Keratinocyte (primary cell): ENCODE measurements at regions not wholly inside any gene's neighbourhood (a gene's known extent, or its start where the extent isn't known, plus 50 kb on each side); places are given as distances from the start of the nearest gene placed in this dataset.

Experiments
- DNase-seq: peaks from one replicate; pipeline ENCODE4 v3.0.0-alpha.2; 2011; ENCODE audit warnings: low read depth, missing footprints, low spot score
- FAIRE-seq: peaks from 2 replicates; lab custom pipeline; 2011; peaks lifted over from hg19 to GRCh38; lab: Jason Lieb, UNC
- H2AFZ ChIP-seq: 2 replicates; pipeline ENCODE4 v1.6.0; 2012; ENCODE audit warnings: low read length, control low read depth, inconsistent platforms; ENCODE audit not compliant: control insufficient read depth
- H3K27ac ChIP-seq: 2 replicates; pipeline ENCODE4 v1.5.1; 2011; ENCODE audit warnings: low read length; ENCODE audit not compliant: control insufficient read depth, insufficient read depth
- H3K27me3 ChIP-seq: 3 replicates; pipeline ENCODE4 v1.6.0; 2011; ENCODE audit warnings: low read length; ENCODE audit not compliant: control insufficient read depth, insufficient read depth; ENCODE audit errors: extremely low read depth
- H3K36me3 ChIP-seq, 2 experiments: 2 replicates in 1 of 2; 3 replicates in 1 of 2; pipeline ENCODE4 v1.5.1; 2011; ENCODE audit warnings: low read length in 2 of 2, mild to moderate bottlenecking in 1 of 2; ENCODE audit not compliant: control insufficient read depth in 2 of 2, insufficient read depth in 2 of 2; ENCODE audit errors: extremely low read depth in 1 of 2
- H3K4me1 ChIP-seq: 3 replicates; pipeline ENCODE4 v1.5.1; 2011; ENCODE audit warnings: low read length; ENCODE audit not compliant: control insufficient read depth, insufficient read depth; ENCODE audit errors: extremely low read depth
- H3K4me2 ChIP-seq: 3 replicates; pipeline ENCODE4 v1.6.0; 2011; ENCODE audit warnings: low read depth, low read length; ENCODE audit not compliant: control insufficient read depth, insufficient read depth; ENCODE audit errors: extremely low read depth
- H3K4me3 ChIP-seq, 3 experiments: fragments of 200-600 bp in 1 of 3; sonication (generic) in 1 of 3; 2 replicates in 2 of 3; 3 replicates in 1 of 3; pipeline ENCODE4 v1.5.1; 2011 to 2016; ENCODE audit warnings: low read length in 3 of 3, mild to moderate bottlenecking in 3 of 3, control low read depth in 2 of 3, inconsistent platforms in 1 of 3, low read depth in 1 of 3, mixed read lengths in 1 of 3, mixed run types in 1 of 3, moderate library complexity in 1 of 3; ENCODE audit not compliant: control insufficient read depth in 2 of 3, insufficient read depth in 2 of 3; ENCODE audit errors: extremely low read depth in 1 of 3
- H3K79me2 ChIP-seq: 2 replicates; pipeline ENCODE4 v1.6.0; 2012; ENCODE audit warnings: low read length; ENCODE audit not compliant: control insufficient read depth, insufficient read depth
- H3K9ac ChIP-seq: 3 replicates; pipeline ENCODE4 v1.6.0; 2011; ENCODE audit warnings: low read length; ENCODE audit not compliant: control insufficient read depth, insufficient read depth; ENCODE audit errors: extremely low read depth
- H3K9me1 ChIP-seq: 3 replicates; pipeline ENCODE4 v1.6.0; 2011; ENCODE audit warnings: low read length; ENCODE audit not compliant: control insufficient read depth, insufficient read depth; ENCODE audit errors: extremely low read depth
- H3K9me3 ChIP-seq: 2 replicates; pipeline ENCODE4 v1.5.1; 2012; ENCODE audit warnings: low read depth, low read length; ENCODE audit not compliant: control insufficient read depth
- H4K20me1 ChIP-seq: 3 replicates; pipeline ENCODE4 v1.6.0; 2011; ENCODE audit warnings: low read length; ENCODE audit not compliant: control insufficient read depth, insufficient read depth; ENCODE audit errors: extremely low read depth
- CTCF ChIP-seq, 3 experiments: IDR thresholded peaks in 1 of 3; conservative IDR thresholded peaks in 1 of 3; optimal IDR thresholded peaks in 1 of 3; 2 replicates in 2 of 3; 3 replicates in 1 of 3; pipeline versions ENCODE3 to v1.5.1; 2011; ENCODE audit warnings: low read length in 3 of 3, mild to moderate bottlenecking in 3 of 3, moderate library complexity in 2 of 3, control low read depth in 1 of 3, inconsistent platforms in 1 of 3; ENCODE audit not compliant: insufficient read depth in 2 of 3; ENCODE audit errors: extremely low read depth in 1 of 3
- EZH2 ChIP-seq: IDR thresholded peaks from one replicate; pipeline ENCODE4 v1.6.1; 2012; ENCODE audit warnings: inconsistent platforms, mild to moderate bottlenecking, low read length, moderate library complexity
- dilution Hi-C: fragments of 300-500 bp; cut with MboI; formaldehyde crosslinking; loops from one replicate; pipeline ENCODE4 v1.7.0; 2020; ENCODE audit warnings: low sequenced_read_pairs; ENCODE audit not compliant: extremely low pct_ligation_motif_present

DNA sequence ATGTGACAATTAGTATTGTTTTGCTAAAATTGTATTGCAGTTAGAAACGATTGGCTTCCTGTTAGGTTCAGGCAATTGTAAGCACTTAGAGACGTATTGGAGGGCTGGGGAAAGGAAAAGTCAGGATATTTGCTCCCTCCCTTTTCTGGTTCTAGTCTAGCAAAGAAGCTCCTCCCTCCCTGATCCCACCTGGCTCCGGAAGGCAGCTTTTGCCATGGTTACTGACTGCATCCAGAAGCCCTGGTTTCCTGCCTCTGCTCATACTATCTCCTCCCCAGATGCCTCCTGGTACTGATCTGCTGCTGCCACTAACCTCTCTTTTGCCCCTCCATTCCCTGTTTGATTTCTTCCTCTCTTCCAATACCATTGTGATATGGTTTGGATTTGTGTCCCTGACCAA lies 275.9 kb downstream of the MREG start:
- H4K20me1 ChIP-seq, result no peaks in the 10 kb centered on the region
- no peak for TF ChIP-seq EZH2
- TF ChIP-seq CTCF (optimal IDR thresholded peaks at IDR 0.05 in 1 of 3, IDR thresholded peaks at IDR 0.05 in 1 of 3, conservative IDR thresholded peaks at IDR 0.05 in 1 of 3; ENCODE audit: extremely low read depth in 1 of 3, insufficient read depth in 2 of 3, low read length in 3 of 3), result no peak
- H3K27ac ChIP-seq, result no peak overlapping the region
- no peaks in the 10 kb centered on the region for H3K27me3 ChIP-seq
- DNase-seq, result no peak
- dilution Hi-C loops, result no loop called here
- FAIRE-seq, result no peak
- H3K4me3 ChIP-seq, result no peak overlapping the region
- no peak overlapping the region for H3K4me2 ChIP-seq
- H3K79me2 ChIP-seq, result no peaks in the 10 kb centered on the region
- H3K9me1 ChIP-seq, result no peaks in the 10 kb centered on the region
- H3K36me3 ChIP-seq, result no peaks in the 10 kb centered on the region
- H3K9ac ChIP-seq, result no peak overlapping the region
- no peaks in the 10 kb centered on the region for H3K9me3 ChIP-seq
- H2AFZ ChIP-seq, result peak overlapping the region; percentile 51
- H3K4me1 ChIP-seq, result peaks cover 2% of the 10 kb centered on the region

- Histone ChIP-seq H3K27ac (no peak overlapping the region), H3K27me3 (no peaks in the 10 kb centered on the region), H3K79me2 (no peaks in the 10 kb centered on the region), H3K4me1 (peaks cover 2% of the 10 kb centered on the region), H3K4me3 (no peak overlapping the region), H4K20me1 (no peaks in the 10 kb centered on the region), H2AFZ (no peak overlapping the region), H3K9me3 (no peaks in the 10 kb centered on the region), H3K4me2 (no peak overlapping the region), H3K9me1 (no peaks in the 10 kb centered on the region), H3K36me3 (no peaks in the 10 kb centered on the region), H3K9ac (no peak overlapping the region)
- DNase-seq (no peak), FAIRE-seq (peak; percentile 39)
- dilution Hi-C loops, result no loop called here
- no peak for TF ChIP-seq CTCF (optimal IDR thresholded peaks at IDR 0.05 in 1 of 3, IDR thresholded peaks at IDR 0.05 in 1 of 3, conservative IDR thresholded peaks at IDR 0.05 in 1 of 3; ENCODE audit: extremely low read depth in 1 of 3, insufficient read depth in 2 of 3, low read length in 3 of 3)
- no peak for TF ChIP-seq EZH2
Measured at GRCh38 chr2:215736653-215737290, 276.6 kb downstream of the MREG start.
